GM10266 (cell line): ENCODE measurements at regions not wholly inside any gene's neighbourhood (a gene's known extent, or its start where the extent isn't known, plus 50 kb on each side); places are given as distances from the start of the nearest gene placed in this dataset.

Source experiments
- DNase-seq: peaks from one replicate; pipeline ENCODE4 v3.0.0; 2012; ENCODE audit errors: extremely low spot score
- TF ChIP-seq, protein P1 (sequence below): IDR thresholded peaks from 2 replicates; pipeline ENCODE4 v1.5.1; 2012; ENCODE audit warnings: mild to moderate bottlenecking, low read depth; ENCODE audit not compliant: control insufficient read depth, insufficient read depth; ENCODE audit errors: missing control alignments

GRCh38 chr11:38988908-38989307 is 2390.9 kb upstream of the RAG2 start:
- TF ChIP-seq, protein P1, sequence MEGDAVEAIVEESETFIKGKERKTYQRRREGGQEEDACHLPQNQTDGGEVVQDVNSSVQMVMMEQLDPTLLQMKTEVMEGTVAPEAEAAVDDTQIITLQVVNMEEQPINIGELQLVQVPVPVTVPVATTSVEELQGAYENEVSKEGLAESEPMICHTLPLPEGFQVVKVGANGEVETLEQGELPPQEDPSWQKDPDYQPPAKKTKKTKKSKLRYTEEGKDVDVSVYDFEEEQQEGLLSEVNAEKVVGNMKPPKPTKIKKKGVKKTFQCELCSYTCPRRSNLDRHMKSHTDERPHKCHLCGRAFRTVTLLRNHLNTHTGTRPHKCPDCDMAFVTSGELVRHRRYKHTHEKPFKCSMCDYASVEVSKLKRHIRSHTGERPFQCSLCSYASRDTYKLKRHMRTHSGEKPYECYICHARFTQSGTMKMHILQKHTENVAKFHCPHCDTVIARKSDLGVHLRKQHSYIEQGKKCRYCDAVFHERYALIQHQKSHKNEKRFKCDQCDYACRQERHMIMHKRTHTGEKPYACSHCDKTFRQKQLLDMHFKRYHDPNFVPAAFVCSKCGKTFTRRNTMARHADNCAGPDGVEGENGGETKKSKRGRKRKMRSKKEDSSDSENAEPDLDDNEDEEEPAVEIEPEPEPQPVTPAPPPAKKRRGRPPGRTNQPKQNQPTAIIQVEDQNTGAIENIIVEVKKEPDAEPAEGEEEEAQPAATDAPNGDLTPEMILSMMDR, result no peak
- DNase-seq, result no peak

- DNase-seq, result no peak
- TF ChIP-seq, protein P1, result no peak
Observed at GRCh38 chr11:38972220-38972619, 2374.2 kb upstream of the RAG2 start.

DNA sequence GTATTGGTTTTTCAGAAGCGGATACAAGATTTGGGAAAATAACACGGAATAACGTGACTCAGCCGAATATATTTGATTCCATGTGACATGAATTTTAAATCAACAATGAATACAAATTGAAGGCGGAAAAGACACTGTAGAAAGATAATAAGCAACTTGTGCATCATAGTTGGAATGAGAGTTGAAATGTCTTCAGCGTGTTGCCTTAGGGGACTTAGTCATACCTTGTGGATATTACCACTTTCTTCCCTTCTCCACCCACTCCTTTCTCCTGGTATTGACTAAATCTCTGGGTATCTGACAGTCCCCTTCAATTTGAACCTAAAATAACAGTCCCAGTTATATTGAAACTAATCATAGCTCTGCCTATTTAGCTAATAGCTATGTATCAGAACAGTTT is 2373.1 kb upstream of the RAG2 start:
- no peak for DNase-seq
- TF ChIP-seq, protein P1, result no peak

GRCh38 chr11:38968951-38969350 is 2370.9 kb upstream of the RAG2 start:
- no peak for DNase-seq
- TF ChIP-seq, protein P1, result no peak

- no peak for DNase-seq
- TF ChIP-seq, protein P1, result no peak
Observed at GRCh38 chr11:38952698-38953097, 2354.7 kb upstream of the RAG2 start.

GRCh38 chr11:38950867-38951266 is 2352.8 kb upstream of the RAG2 start:
- no peak for DNase-seq
- TF ChIP-seq, protein P1, result no peak

DNA sequence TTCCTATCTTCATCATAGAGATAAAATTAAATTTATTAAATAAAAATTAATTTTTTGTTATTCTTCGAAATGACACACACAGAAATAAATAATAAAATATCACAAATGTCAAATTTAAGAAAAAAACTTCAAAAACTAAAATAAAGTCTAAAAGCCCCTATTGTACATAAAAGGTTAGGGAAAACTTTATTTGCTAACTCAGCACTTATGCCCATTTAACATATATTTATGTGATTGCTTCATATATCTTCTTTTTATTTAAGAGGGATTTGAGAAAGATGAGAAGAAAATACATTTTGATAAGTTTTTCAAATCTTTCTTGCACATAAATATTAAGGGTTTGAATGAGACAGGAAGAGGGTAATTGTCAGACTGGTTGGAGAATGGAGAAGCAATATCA is 2350.4 kb upstream of the RAG2 start:
- no peak for DNase-seq
- TF ChIP-seq, protein P1, result no peak
